ENCODE measurements at regions not wholly inside any gene's neighbourhood (a gene's known extent, or its start where the extent isn't known, plus 50 kb on each side); places are given as distances from the start of the nearest gene placed in this dataset.

DNA sequence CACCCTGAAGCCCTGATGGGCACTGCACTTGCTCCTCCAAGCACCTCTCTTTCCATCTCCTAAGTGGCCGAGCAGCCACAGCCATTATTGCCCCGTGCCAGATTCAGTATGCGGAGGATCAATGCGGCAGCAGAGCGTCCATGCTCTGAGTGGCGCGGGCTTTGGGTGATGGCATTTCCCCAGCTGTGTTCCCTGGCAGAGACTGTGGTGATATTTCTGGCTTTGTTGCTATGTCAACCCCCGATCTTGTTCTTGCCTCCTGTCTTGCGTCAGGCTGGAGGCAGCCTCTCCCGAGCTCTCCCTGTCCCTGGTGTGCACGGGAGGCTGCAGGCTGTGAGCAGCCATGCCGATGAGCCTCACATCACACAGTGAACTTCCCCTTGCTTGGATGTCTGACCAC, 1018.6 kb downstream of the TBC1D22A start:
- Histone ChIP-seq H4K20me1 (ENCODE audit: control insufficient read depth, insufficient read depth, low read length, poor library complexity, severe bottlenecking) (no peaks in the 10 kb centered on the region), H3K36me3 (replicated peaks in 1 of 2; ENCODE audit: control extremely low read depth in 1 of 2, control insufficient read depth in 1 of 2, extremely low read depth in 1 of 2, insufficient read depth in 2 of 2, low read length in 1 of 2) (no peaks in the 10 kb centered on the region), H2AFZ (ENCODE audit: insufficient read depth, low read depth, low read length, poor library complexity, severe bottlenecking) (no peak overlapping the region), H3K9me3 (ENCODE audit: control extremely low read depth in 1 of 3, control insufficient read depth in 2 of 3, insufficient read depth in 1 of 3, low read length in 2 of 3) (peaks cover 0 to 32% (median 11%) of the 10 kb centered on the region in 3 donors), H3K4me3 (ENCODE audit: control extremely low read depth in 1 of 5, extremely low read depth in 1 of 5, insufficient read depth in 1 of 5, low read depth in 2 of 5, low read length in 4 of 5) (no peak overlapping the region), H3K27me3 (replicated peaks in 1 of 4; ENCODE audit: control extremely low read depth in 1 of 4, control insufficient read depth in 3 of 4, insufficient read depth in 4 of 4, low read length in 3 of 4) (peaks cover 0 to 6% (median 0%) of the 10 kb centered on the region in 4 experiments), H3K27ac (ENCODE audit: low read length in 2 of 2) (no peak overlapping the region), H3K4me1 (ENCODE audit: control insufficient read depth in 2 of 2, insufficient read depth in 2 of 2, low read length in 2 of 2) (no peaks in the 10 kb centered on the region), H3K9ac (ENCODE audit: low read length) (no peak overlapping the region), H3K79me2 (ENCODE audit: control insufficient read depth, insufficient read depth, low read length) (no peaks in the 10 kb centered on the region), H3K4me2 (replicated peaks; ENCODE audit: low read depth, low read length, poor library complexity, severe bottlenecking) (no peak overlapping the region)
- no peaks in the 10 kb centered on the region for H3K4me1 Mint-ChIP-seq
- CTCF ChIA-PET = no interaction called here
- H3K27me3 Mint-ChIP-seq = peaks cover 6% of the 10 kb centered on the region
- no peak for ATAC-seq (ENCODE audit: low read depth)
- no peak overlapping the region for H3K27ac Mint-ChIP-seq
- 91% methylated on average over 10 of the region's 12 CpGs for WGBS (ENCODE audit: insufficient coverage)
- POLR2A ChIA-PET = no interaction called here
- no peak overlapping the region for H3K4me3 Mint-ChIP-seq
- TF ChIP-seq EZH2 (IDR thresholded peaks at IDR 0.05; ENCODE audit: borderline replicate concordance, insufficient read depth, low read depth, low read length, poor library complexity, severe bottlenecking) = no peak
- TF ChIP-seq, protein P1, sequence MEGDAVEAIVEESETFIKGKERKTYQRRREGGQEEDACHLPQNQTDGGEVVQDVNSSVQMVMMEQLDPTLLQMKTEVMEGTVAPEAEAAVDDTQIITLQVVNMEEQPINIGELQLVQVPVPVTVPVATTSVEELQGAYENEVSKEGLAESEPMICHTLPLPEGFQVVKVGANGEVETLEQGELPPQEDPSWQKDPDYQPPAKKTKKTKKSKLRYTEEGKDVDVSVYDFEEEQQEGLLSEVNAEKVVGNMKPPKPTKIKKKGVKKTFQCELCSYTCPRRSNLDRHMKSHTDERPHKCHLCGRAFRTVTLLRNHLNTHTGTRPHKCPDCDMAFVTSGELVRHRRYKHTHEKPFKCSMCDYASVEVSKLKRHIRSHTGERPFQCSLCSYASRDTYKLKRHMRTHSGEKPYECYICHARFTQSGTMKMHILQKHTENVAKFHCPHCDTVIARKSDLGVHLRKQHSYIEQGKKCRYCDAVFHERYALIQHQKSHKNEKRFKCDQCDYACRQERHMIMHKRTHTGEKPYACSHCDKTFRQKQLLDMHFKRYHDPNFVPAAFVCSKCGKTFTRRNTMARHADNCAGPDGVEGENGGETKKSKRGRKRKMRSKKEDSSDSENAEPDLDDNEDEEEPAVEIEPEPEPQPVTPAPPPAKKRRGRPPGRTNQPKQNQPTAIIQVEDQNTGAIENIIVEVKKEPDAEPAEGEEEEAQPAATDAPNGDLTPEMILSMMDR (IDR thresholded peaks at IDR 0.05) = no peak
- no peak for DNase-seq
- H3K9me3 Mint-ChIP-seq (ENCODE audit: insufficient read depth) = peaks cover 6% of the 10 kb centered on the region
- intact Hi-C loops (cut with micrococcal nuclease) = no loop called here

DNA sequence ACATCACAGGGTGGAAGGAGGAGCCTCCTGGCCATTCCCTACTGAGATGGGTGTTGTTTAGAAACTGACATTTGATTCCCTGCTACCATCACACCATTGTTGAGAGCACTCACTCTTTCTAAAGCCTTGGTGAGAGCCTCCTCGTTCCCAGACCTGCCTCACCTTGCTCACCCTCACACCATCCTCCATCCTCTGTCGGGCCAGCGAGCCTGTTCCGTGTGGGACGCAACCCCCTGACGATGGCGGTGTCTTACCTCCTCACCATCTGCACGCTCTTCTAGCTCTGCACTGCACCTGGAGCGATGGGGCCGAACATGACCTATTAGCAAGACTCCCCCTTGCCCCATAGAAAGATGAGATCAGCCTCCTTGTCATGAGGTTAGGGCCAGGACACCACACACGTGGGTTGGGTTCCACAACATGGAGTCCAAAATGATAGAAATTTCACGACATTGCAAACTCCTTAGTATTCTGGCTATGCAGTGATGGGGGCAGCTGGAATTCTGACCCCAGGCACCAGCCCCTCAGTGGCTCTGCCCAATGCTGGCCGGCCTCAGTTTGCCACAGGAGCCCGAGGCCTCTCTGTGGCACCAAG, 1017.9 kb downstream of the TBC1D22A start:
- POLR2A ChIA-PET = no interaction called here
- intact Hi-C loops (cut with micrococcal nuclease) = no loop called here

More for the DNA sequence above, 1017.9 kb downstream of the TBC1D22A start:
- Histone ChIP-seq H3K4me1 (ENCODE audit: control insufficient read depth in 2 of 2, insufficient read depth in 2 of 2, low read length in 2 of 2) (no peaks in the 10 kb centered on the region), H3K4me3 (ENCODE audit: control extremely low read depth in 1 of 5, extremely low read depth in 1 of 5, insufficient read depth in 1 of 5, low read depth in 2 of 5, low read length in 4 of 5) (no peak overlapping the region), H3K79me2 (ENCODE audit: control insufficient read depth, insufficient read depth, low read length) (no peaks in the 10 kb centered on the region), H3K36me3 (replicated peaks in 1 of 2; ENCODE audit: control extremely low read depth in 1 of 2, control insufficient read depth in 1 of 2, extremely low read depth in 1 of 2, insufficient read depth in 2 of 2, low read length in 1 of 2) (no peaks in the 10 kb centered on the region), H3K4me2 (replicated peaks; ENCODE audit: low read depth, low read length, poor library complexity, severe bottlenecking) (no peak overlapping the region), H3K9me3 (ENCODE audit: control extremely low read depth in 1 of 3, control insufficient read depth in 2 of 3, insufficient read depth in 1 of 3, low read length in 2 of 3) (peaks cover 0 to 27% (median 7%) of the 10 kb centered on the region in 3 donors), H4K20me1 (ENCODE audit: control insufficient read depth, insufficient read depth, low read length, poor library complexity, severe bottlenecking) (no peaks in the 10 kb centered on the region), H2AFZ (ENCODE audit: insufficient read depth, low read depth, low read length, poor library complexity, severe bottlenecking) (no peak overlapping the region), H3K27ac (ENCODE audit: low read length in 2 of 2) (no peak overlapping the region), H3K9ac (ENCODE audit: low read length) (no peak overlapping the region), H3K27me3 (replicated peaks in 1 of 4; ENCODE audit: control extremely low read depth in 1 of 4, control insufficient read depth in 3 of 4, insufficient read depth in 4 of 4, low read length in 3 of 4) (peaks cover 0 to 5% (median 0%) of the 10 kb centered on the region in 4 experiments)
- ATAC-seq (ENCODE audit: low read depth) = no peak
- CTCF ChIA-PET = no interaction called here
- Mint-ChIP-seq H3K4me1 (no peaks in the 10 kb centered on the region), H3K27ac (no peak overlapping the region), H3K4me3 (no peak overlapping the region), H3K9me3 (ENCODE audit: insufficient read depth) (peaks cover under 1% of the 10 kb centered on the region), H3K27me3 (peaks cover under 1% of the 10 kb centered on the region)
- WGBS (ENCODE audit: insufficient coverage) = 83% methylated on average over 14 of the region's 14 CpGs
- TF ChIP-seq, protein P1 (IDR thresholded peaks at IDR 0.05) = no peak
- no peak for TF ChIP-seq EZH2 (IDR thresholded peaks at IDR 0.05; ENCODE audit: borderline replicate concordance, insufficient read depth, low read depth, low read length, poor library complexity, severe bottlenecking)
- DNase-seq = no peak
